PC-3 (cell line): ENCODE measurements at regions not wholly inside any gene's neighbourhood (a gene's known extent, or its start where the extent isn't known, plus 50 kb on each side); places are given as distances from the start of the nearest gene placed in this dataset.

ENCODE experiments used
- ATAC-seq: fragments of 200-7000 bp; cut with Tn5 transposase; 2 replicates; pipeline ENCODE4 v1.9.1; 2020; ENCODE audit warnings: mild to moderate bottlenecking, moderate library complexity
- BruUV-seq: library from RNA; stranded (reverse); fragments of 400-500 nt; replicated peaks from 2 replicates; lab custom pipeline; 2021; lab: Mats Ljungman, UMichigan
- CTCF ChIA-PET: fragments of 300-600 bp; sonication (Branson Sonifier 250); formaldehyde crosslinking; loops from one replicate; lab custom pipeline; 2022; ENCODE audit warnings: antibody characterized with exemption; lab: Charles Lee
- POLR2A ChIA-PET: fragments of 300-600 bp; sonication (Branson Sonifier 250); formaldehyde crosslinking; loops from one replicate; lab custom pipeline; 2022; ENCODE audit warnings: antibody characterized with exemption; ENCODE audit not compliant: unreplicated experiment; lab: Charles Lee
- DNase-seq: peaks from one replicate; pipeline ENCODE4 v3.0.0-alpha.2; 2015
- H2AFZ ChIP-seq: fragments of 300-600 bp; sonication (generic); 2 replicates; pipeline ENCODE4 v1.6.0; 2016; ENCODE audit warnings: antibody characterized with exemption, low read length
- H3F3A ChIP-seq: fragments of 300-600 bp; sonication (generic); one replicate; pipeline ENCODE4 v1.6.0; 2017; ENCODE audit warnings: antibody characterized with exemption, low read length, control low read depth, mild to moderate bottlenecking; ENCODE audit not compliant: unreplicated experiment
- H3K27ac ChIP-seq: fragments of 300-600 bp; sonication (generic); 2 replicates; pipeline ENCODE4 v1.5.1; 2016; ENCODE audit warnings: mild to moderate bottlenecking, low read length
- H3K27me3 ChIP-seq: fragments of 300-600 bp; sonication (generic); 2 replicates; pipeline ENCODE4 v1.6.1; 2016; ENCODE audit warnings: low read length, mixed read lengths
- H3K36me3 ChIP-seq: fragments of 300-600 bp; sonication (generic); 2 replicates; pipeline ENCODE4 v1.6.1; 2016; ENCODE audit warnings: low read depth, mixed run types, low read length, mixed read lengths
- H3K4me1 ChIP-seq: fragments of 300-600 bp; sonication (generic); 2 replicates; pipeline ENCODE4 v1.5.1; 2016; ENCODE audit warnings: low read length; ENCODE audit not compliant: insufficient read depth
- H3K4me2 ChIP-seq: fragments of 300-600 bp; sonication (generic); 2 replicates; pipeline ENCODE4 v1.6.0; 2016; ENCODE audit warnings: low read length
- H3K4me3 ChIP-seq: fragments of 300-600 bp; sonication (generic); 2 replicates; pipeline ENCODE4 v1.5.1; 2016; ENCODE audit warnings: mild to moderate bottlenecking, low read length, mixed read lengths
- H3K79me2 ChIP-seq: fragments of 300-600 bp; sonication (generic); 2 replicates; pipeline ENCODE4 v1.6.1; 2017; ENCODE audit warnings: low read length, mixed read lengths
- H3K9ac ChIP-seq: fragments of 300-600 bp; sonication (generic); 2 replicates; pipeline ENCODE4 v1.6.0; 2016; ENCODE audit warnings: mild to moderate bottlenecking, low read length
- H3K9me2 ChIP-seq: fragments of 300-600 bp; sonication (generic); replicated peaks from 2 replicates; pipeline ENCODE4 v1.6.1; 2016; ENCODE audit warnings: mixed run types, low read length, mixed read lengths
- H3K9me3 ChIP-seq: fragments of 300-600 bp; sonication (generic); 2 replicates; pipeline ENCODE4 v1.6.1; 2016; ENCODE audit warnings: low read length, mixed read lengths
- H4K20me1 ChIP-seq: fragments of 300-600 bp; sonication (generic); 2 replicates; pipeline ENCODE4 v1.6.1; 2016; ENCODE audit warnings: low read length, mixed read lengths
- CTCF ChIP-seq: fragments of 300-600 bp; sonication (generic); conservative IDR thresholded peaks from 2 replicates; pipeline ENCODE4 v1.5.1; 2017; ENCODE audit warnings: antibody characterized with exemption, low read depth, mild to moderate bottlenecking, low read length
- EZH2 ChIP-seq: fragments of 300-600 bp; sonication (generic); IDR thresholded peaks from one replicate; pipeline ENCODE4 v1.6.1; 2017; ENCODE audit warnings: antibody characterized with exemption, mild to moderate bottlenecking, low read length; ENCODE audit not compliant: unreplicated experiment
- EZH2phosphoT487 ChIP-seq: fragments of 300-600 bp; sonication (generic); IDR thresholded peaks from 2 replicates; pipeline ENCODE4 v1.6.1; 2018; ENCODE audit warnings: mild to moderate bottlenecking, antibody characterized with exemption, low read length, borderline replicate concordance
- intact Hi-C: fragments of 100-400 bp; cut with micrococcal nuclease; formaldehyde crosslinking; loops from 2 replicates; pipeline ENCODE4 v1.9.0; 2023

- H3K4me2 ChIP-seq, result no peak overlapping the region
- H3K9me2 ChIP-seq, result no peaks in the 10 kb centered on the region
- intact Hi-C loops, result loop anchor here (5.0 to 10.0 kb wide), 3 partner anchors 119 to 264 kb away; partner anchors contain the start of gene MED13L
- H4K20me1 ChIP-seq, result no peaks in the 10 kb centered on the region
- CTCF ChIA-PET, result interaction anchor here (0.5 kb wide), 1 partner anchor 62 kb away, joined by 3 read pairs; no protein-coding TSS in a partner anchor
- no peaks in the 10 kb centered on the region for H3K36me3 ChIP-seq
- no peaks in the 10 kb centered on the region for H3K9me3 ChIP-seq
- H3K4me3 ChIP-seq, result no peak overlapping the region
- no peak overlapping the region for H3K27ac ChIP-seq
- TF ChIP-seq EZH2 (no peak), EZH2phosphoT487 (no peak), CTCF (no peak)
- H3K79me2 ChIP-seq, result no peaks in the 10 kb centered on the region
- DNase-seq, result no peak
- no TSS peak for BruUV-seq
- no peak for ATAC-seq
- POLR2A ChIA-PET, result no interaction called here
- no peak overlapping the region for H3K9ac ChIP-seq
- no peaks in the 10 kb centered on the region for H3K27me3 ChIP-seq
- H3F3A ChIP-seq, result no peaks in the 10 kb centered on the region
- H3K4me1 ChIP-seq, result peaks cover 25% of the 10 kb centered on the region
- H2AFZ ChIP-seq, result no peak overlapping the region
Observed at GRCh38 chr12:116408489-116409250, 131.2 kb upstream of the MED13L start.

- no peak overlapping the region for H2AFZ ChIP-seq
- H3K27me3 ChIP-seq, result no peaks in the 10 kb centered on the region
- H3K4me2 ChIP-seq, result no peak overlapping the region
- H3K36me3 ChIP-seq, result no peaks in the 10 kb centered on the region
- POLR2A ChIA-PET, result no interaction called here
- no peaks in the 10 kb centered on the region for H3K9me3 ChIP-seq
- no peaks in the 10 kb centered on the region for H4K20me1 ChIP-seq
- TF ChIP-seq CTCF, result no peak
- H3K27ac ChIP-seq, result no peak overlapping the region
- BruUV-seq, result no TSS peak
- no peak overlapping the region for H3K4me3 ChIP-seq
- intact Hi-C loops, result no loop called here
- no peak for ATAC-seq
- peaks cover 8% of the 10 kb centered on the region for H3K4me1 ChIP-seq
- no peaks in the 10 kb centered on the region for H3K9me2 ChIP-seq
- no peaks in the 10 kb centered on the region for H3F3A ChIP-seq
- CTCF ChIA-PET, result no interaction called here
- DNase-seq, result no peak
- H3K79me2 ChIP-seq, result no peaks in the 10 kb centered on the region
- no peak overlapping the region for H3K9ac ChIP-seq
Observed at GRCh38 chr12:116411977-116412376, 134.5 kb upstream of the MED13L start.

GRCh38 chr12:116414891-116415290 lies 137.4 kb upstream of the MED13L start:
- H3K4me1 ChIP-seq, result no peaks in the 10 kb centered on the region
- no peak overlapping the region for H3K27ac ChIP-seq
- ATAC-seq (no peak), DNase-seq (no peak)
- no peaks in the 10 kb centered on the region for H3K9me2 ChIP-seq
- no TSS peak for BruUV-seq
- H4K20me1 ChIP-seq, result no peaks in the 10 kb centered on the region
- POLR2A ChIA-PET, result no interaction called here
- H3K4me2 ChIP-seq, result no peak overlapping the region
- TF ChIP-seq CTCF (no peak), EZH2 (no peak), EZH2phosphoT487 (no peak)
- H3F3A ChIP-seq, result no peaks in the 10 kb centered on the region
- H3K79me2 ChIP-seq, result no peaks in the 10 kb centered on the region
- H3K4me3 ChIP-seq, result no peak overlapping the region
- H3K36me3 ChIP-seq, result no peaks in the 10 kb centered on the region
- no peaks in the 10 kb centered on the region for H3K9me3 ChIP-seq
- no peak overlapping the region for H3K9ac ChIP-seq
- H3K27me3 ChIP-seq, result no peaks in the 10 kb centered on the region
- no peak overlapping the region for H2AFZ ChIP-seq
- intact Hi-C loops, result no loop called here
- CTCF ChIA-PET, result no interaction called here
